ENCODE measurements at regions not wholly inside any gene's neighbourhood (a gene's known extent, or its start where the extent isn't known, plus 50 kb on each side); places are given as distances from the start of the nearest gene placed in this dataset.
"Not testable (repeated sequence)": the region's sequence is repeated elsewhere in the genome, so short reads cannot be mapped to it uniquely, and the experiment has no call there.

GRCh38 chr6:144786825-144787224 lies 501.7 kb downstream of the UTRN start:
- no peak overlapping the region for H3K4me3 ChIP-seq (ENCODE audit: low read depth, low read length)

GRCh38 chr6:144793744-144794143 lies 508.6 kb downstream of the UTRN start:
- TF ChIP-seq CTCF (IDR thresholded peaks at IDR 0.05; ENCODE audit: low read depth, low read length) = no peak
- no peak overlapping the region for H3K4me3 ChIP-seq (ENCODE audit: low read depth, low read length)

More at GRCh38 chr6:144786825-144787224, 501.7 kb downstream of the UTRN start:
- no peak for TF ChIP-seq CTCF (IDR thresholded peaks at IDR 0.05; ENCODE audit: low read depth, low read length)

DNA sequence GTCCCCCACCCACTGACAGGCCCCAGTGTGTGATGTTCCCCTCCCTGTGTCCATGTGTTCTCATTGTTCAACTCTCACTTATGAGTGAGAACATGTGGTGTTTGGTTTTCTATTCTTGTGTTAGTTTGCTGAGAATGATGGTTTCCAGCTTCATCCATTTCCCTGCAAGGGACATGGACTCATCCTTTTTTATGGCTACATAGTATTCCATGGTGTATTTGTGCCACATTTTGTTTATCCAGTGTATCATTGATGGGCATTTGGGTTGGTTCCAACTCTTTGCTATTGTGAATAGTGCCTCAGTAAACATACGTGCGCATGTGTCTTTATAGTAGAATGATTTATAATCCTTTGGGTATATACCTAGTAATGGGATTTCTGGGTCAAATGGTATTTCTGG lies 509.9 kb downstream of the UTRN start:
- not testable (repeated sequence) for H3K4me3 ChIP-seq (ENCODE audit: low read depth, low read length)

DNA sequence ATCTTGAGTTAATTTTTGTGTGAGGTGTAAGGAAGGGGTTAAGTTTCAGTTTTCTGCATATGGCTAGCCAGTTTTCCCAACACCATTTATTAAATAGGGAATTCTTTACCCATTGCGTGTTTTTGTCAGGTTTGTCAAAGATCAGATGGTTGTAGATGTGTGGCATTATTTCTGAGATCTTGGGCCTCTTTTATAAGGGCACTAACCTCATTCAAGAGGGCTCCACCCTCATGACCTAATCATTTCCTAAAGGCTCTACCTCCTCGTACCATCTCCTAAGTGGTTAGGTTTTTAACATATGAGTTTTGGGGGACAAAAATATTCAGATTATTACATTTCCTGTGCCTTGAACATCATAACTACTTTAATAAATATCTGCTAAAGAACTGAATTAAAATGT lies 510.9 kb downstream of the UTRN start:
- no peak overlapping the region for H3K4me3 ChIP-seq (ENCODE audit: low read depth, low read length)
- no peak for TF ChIP-seq CTCF (IDR thresholded peaks at IDR 0.05; ENCODE audit: low read depth, low read length)

DNA sequence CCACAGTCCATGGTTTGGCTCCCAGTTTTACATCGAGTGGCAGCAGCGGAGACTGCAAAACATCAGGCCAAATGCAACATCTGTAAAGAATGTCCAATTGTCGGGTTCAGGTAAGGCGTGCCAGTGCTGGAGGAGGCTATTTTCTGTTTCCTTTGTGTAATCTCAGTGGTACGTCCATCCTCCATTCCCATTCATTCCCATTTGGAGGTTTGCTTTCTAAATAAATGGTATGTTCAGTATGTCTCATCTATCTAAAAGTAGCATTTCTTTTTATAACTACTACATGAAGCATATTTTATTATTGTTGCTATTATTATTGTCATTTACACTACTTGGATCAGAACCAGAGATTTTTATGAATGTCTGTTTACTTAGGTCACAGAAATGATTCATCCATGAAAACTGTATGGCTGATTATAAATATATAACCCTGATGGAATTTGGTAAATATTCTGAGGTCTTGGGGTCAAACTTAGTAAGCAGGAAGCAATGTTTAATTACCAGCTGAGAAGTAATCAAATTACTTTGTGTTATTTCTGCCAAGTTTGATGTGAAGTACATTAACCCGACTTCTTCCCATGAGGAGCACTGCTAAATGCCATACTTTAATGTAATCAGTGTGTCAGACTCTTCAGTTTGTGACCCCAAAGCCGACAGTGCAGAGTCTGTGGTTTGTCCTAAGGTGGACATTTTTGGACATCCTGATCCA lies 512.9 kb downstream of the UTRN start:
- H3K4me3 ChIP-seq (ENCODE audit: low read depth, low read length) = no peak overlapping the region
- TF ChIP-seq CTCF (IDR thresholded peaks at IDR 0.05; ENCODE audit: low read depth, low read length) = no peak

GRCh38 chr6:144804246-144804790 lies 519.2 kb downstream of the UTRN start:
- no peak overlapping the region for H3K4me3 ChIP-seq (ENCODE audit: low read depth, low read length)

DNA sequence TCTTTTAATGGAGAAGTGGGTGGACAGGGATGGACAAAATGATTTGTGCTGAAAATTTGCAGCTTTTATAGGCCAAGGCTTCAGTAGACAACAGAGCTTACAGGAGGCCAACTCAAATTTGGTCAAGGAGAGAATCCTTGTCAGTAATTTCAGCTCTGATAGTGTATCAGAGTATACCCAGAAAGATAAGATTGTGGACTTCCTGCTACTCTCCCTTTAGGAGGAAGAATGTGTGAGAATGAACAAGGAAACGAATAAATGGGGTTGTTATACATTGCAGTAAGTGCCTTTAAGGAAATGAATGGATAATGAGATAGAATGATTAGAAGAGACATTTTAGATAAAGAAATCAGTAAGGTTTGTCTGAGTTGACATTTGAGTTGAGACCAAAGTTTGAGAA lies 519.9 kb downstream of the UTRN start:
- H3K4me3 ChIP-seq (ENCODE audit: low read depth, low read length) = no peak overlapping the region
- no peak for TF ChIP-seq CTCF (IDR thresholded peaks at IDR 0.05; ENCODE audit: low read depth, low read length)

More at GRCh38 chr6:144804246-144804790, 519.2 kb downstream of the UTRN start:
- no peak for TF ChIP-seq CTCF (IDR thresholded peaks at IDR 0.05; ENCODE audit: low read depth, low read length)

DNA sequence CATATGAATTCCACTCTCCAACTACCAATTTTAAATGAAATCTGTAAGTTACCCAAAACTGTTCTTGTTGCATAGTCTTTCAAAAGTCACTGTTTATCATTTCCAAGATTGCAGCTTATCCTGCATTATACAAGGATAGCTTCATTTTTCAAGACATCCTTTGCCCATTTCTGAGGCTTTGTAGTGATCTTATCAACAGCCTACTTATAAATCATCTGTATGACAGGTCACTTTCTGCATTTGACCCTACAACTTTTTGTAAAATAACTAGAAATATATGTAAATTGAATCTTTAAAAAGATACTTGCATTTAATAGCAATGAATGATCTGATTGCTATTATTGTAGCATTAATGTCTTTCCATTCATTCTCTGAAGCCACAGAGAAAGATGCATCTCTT lies 521.1 kb downstream of the UTRN start:
- no peak overlapping the region for H3K4me3 ChIP-seq (ENCODE audit: low read depth, low read length)
- TF ChIP-seq CTCF (IDR thresholded peaks at IDR 0.05; ENCODE audit: low read depth, low read length) = no peak

Data from WI38 (cell line).